GM23338 (cell line): ENCODE measurements at regions not wholly inside any gene's neighbourhood (a gene's known extent, or its start where the extent isn't known, plus 50 kb on each side); places are given as distances from the start of the nearest gene placed in this dataset.
A peak's percentile ranks its signal among the peaks of the same experiment; 100 is the strongest.

Experiments used
- ATAC-seq: fragments of 200-7000 bp; cut with Tn5 transposase; 3 replicates; pipeline ENCODE4 v1.9.1; 2020
- DNase-seq: peaks from one replicate; pipeline ENCODE4 v3.0.0-alpha.2; 2015; ENCODE audit warnings: low spot score
- H2AFZ ChIP-seq: fragments of 200-600 bp; sonication (generic); 2 replicates; pipeline ENCODE4 v1.8.0; 2016; ENCODE audit warnings: antibody characterized with exemption, mild to moderate bottlenecking, moderate library complexity
- H3F3A ChIP-seq: fragments of 200-600 bp; sonication (generic); replicated peaks from 2 replicates; pipeline ENCODE4 v1.8.0; 2017; ENCODE audit warnings: antibody characterized with exemption, mixed run types, low read depth
- H3K27ac ChIP-seq: fragments of 200-600 bp; sonication (generic); 2 replicates; pipeline ENCODE4 v1.6.1; 2016; ENCODE audit warnings: low read depth
- H3K27me3 ChIP-seq: fragments of 200-600 bp; sonication (generic); 2 replicates; pipeline ENCODE4 v1.8.0; 2016; ENCODE audit warnings: mild to moderate bottlenecking, mixed run types, moderate library complexity; ENCODE audit not compliant: insufficient read depth
- H3K36me3 ChIP-seq: fragments of 200-600 bp; sonication (generic); 2 replicates; pipeline ENCODE4 v1.8.0; 2016; ENCODE audit warnings: mild to moderate bottlenecking; ENCODE audit not compliant: insufficient read depth
- H3K4me1 ChIP-seq: fragments of 200-600 bp; sonication (generic); 2 replicates; pipeline ENCODE4 v1.8.0; 2016; ENCODE audit warnings: mild to moderate bottlenecking, moderate library complexity; ENCODE audit not compliant: insufficient read depth
- H3K4me2 ChIP-seq: fragments of 200-600 bp; sonication (generic); 2 replicates; pipeline ENCODE4 v1.7.1; 2017; ENCODE audit warnings: mixed run types
- H3K4me3 ChIP-seq: fragments of 200-600 bp; sonication (generic); 2 replicates; pipeline ENCODE4 v1.6.1; 2016; ENCODE audit warnings: mixed run types
- H3K79me2 ChIP-seq: fragments of 200-600 bp; sonication (generic); replicated peaks from 2 replicates; pipeline ENCODE4 v1.8.0; 2017; ENCODE audit warnings: mild to moderate bottlenecking; ENCODE audit not compliant: insufficient read depth
- H3K9me2 ChIP-seq: fragments of 200-600 bp; sonication (generic); 2 replicates; pipeline ENCODE4 v1.8.0; 2017; ENCODE audit not compliant: insufficient read depth
- H4K20me1 ChIP-seq: fragments of 200-600 bp; sonication (generic); replicated peaks from 2 replicates; pipeline ENCODE4 v1.8.0; 2017; ENCODE audit warnings: mild to moderate bottlenecking; ENCODE audit not compliant: insufficient read depth
- H3K27ac Mint-ChIP-seq: 2 replicates; pipeline ENCODE4 v1.8.0; 2020; ENCODE audit warnings: inconsistent platforms, mild to moderate bottlenecking, moderate library complexity, mixed read lengths
- H3K27me3 Mint-ChIP-seq: 3 replicates; pipeline ENCODE4 v1.8.0; 2022; ENCODE audit warnings: low read depth, mild to moderate bottlenecking, moderate library complexity, mixed read lengths, inconsistent platforms; ENCODE audit not compliant: insufficient read depth, poor library complexity
- H3K36me3 Mint-ChIP-seq: 3 replicates; pipeline ENCODE4 v1.8.0; 2021; ENCODE audit warnings: low read depth, mild to moderate bottlenecking, inconsistent platforms, moderate library complexity, mixed read lengths
- H3K4me1 Mint-ChIP-seq: 3 replicates; pipeline ENCODE4 v1.8.0; 2020; ENCODE audit warnings: mild to moderate bottlenecking, inconsistent platforms, mixed read lengths
- H3K4me3 Mint-ChIP-seq: 3 replicates; pipeline ENCODE4 v1.8.0; 2021; ENCODE audit warnings: moderate library complexity, mild to moderate bottlenecking, inconsistent platforms, mixed read lengths
- H3K9me3 Mint-ChIP-seq: 3 replicates; pipeline ENCODE4 v1.8.0; 2020; ENCODE audit warnings: moderate library complexity, mild to moderate bottlenecking, inconsistent platforms, mixed read lengths
- CREB1 ChIP-seq: fragments of 250-450 bp; sonication (Bioruptor Pico); IDR thresholded peaks from 2 replicates; pipeline ENCODE4 v1.5.0; 2020; ENCODE audit warnings: low read depth, mild to moderate bottlenecking, moderate library complexity
- ETS1 ChIP-seq: IDR thresholded peaks from 2 replicates; pipeline ENCODE4 v1.6.1; 2016; ENCODE audit warnings: antibody characterized with exemption
- EZH2 ChIP-seq: fragments of 200-600 bp; sonication (generic); IDR thresholded peaks from one replicate; pipeline ENCODE4 v1.8.0; 2017; ENCODE audit warnings: antibody characterized with exemption, mild to moderate bottlenecking, low read depth; ENCODE audit not compliant: unreplicated experiment
- EZH2phosphoT487 ChIP-seq: fragments of 200-600 bp; sonication (generic); IDR thresholded peaks from one replicate; pipeline ENCODE4 v1.8.1; 2018; ENCODE audit warnings: antibody characterized with exemption; ENCODE audit not compliant: unreplicated experiment
- JUNB ChIP-seq: IDR thresholded peaks from one replicate; pipeline ENCODE4 v1.6.1; 2016; ENCODE audit warnings: antibody characterized with exemption; ENCODE audit not compliant: unreplicated experiment
- NANOG ChIP-seq: IDR thresholded peaks from 2 replicates; pipeline ENCODE4 v1.6.1; 2016; ENCODE audit warnings: antibody characterized with exemption, borderline replicate concordance
- STAT1 ChIP-seq: IDR thresholded peaks from one replicate; pipeline ENCODE4 v1.6.1; 2016; ENCODE audit warnings: antibody characterized with exemption; ENCODE audit not compliant: unreplicated experiment
- ZNF114 ChIP-seq: fragments of 250-450 bp; sonication (Bioruptor Pico); IDR thresholded peaks from 2 replicates; pipeline ENCODE4 v1.5.0; 2020; ENCODE audit warnings: mild to moderate bottlenecking, moderate library complexity
- ZNF331 ChIP-seq: fragments of 250-450 bp; sonication (Bioruptor Pico); IDR thresholded peaks from 2 replicates; pipeline ENCODE4 v1.5.0; 2020; ENCODE audit warnings: low read depth, mild to moderate bottlenecking, moderate library complexity
- ZNF462 ChIP-seq: fragments of 250-450 bp; sonication (Bioruptor Pico); IDR thresholded peaks from 2 replicates; pipeline ENCODE4 v1.5.0; 2020; ENCODE audit warnings: mild to moderate bottlenecking, moderate library complexity
- TF ChIP-seq, protein P1 (sequence below), 2 experiments: fragments of 200-600 bp in 1 of 2; sonication (generic) in 1 of 2; conservative IDR thresholded peaks; 2 replicates each; pipeline versions ENCODE4 v1.5.1 to v1.6.1; 2016 to 2017; ENCODE audit warnings: antibody characterized with exemption in 2 of 2, low read depth in 2 of 2, mild to moderate bottlenecking in 2 of 2, moderate library complexity in 1 of 2

DNA sequence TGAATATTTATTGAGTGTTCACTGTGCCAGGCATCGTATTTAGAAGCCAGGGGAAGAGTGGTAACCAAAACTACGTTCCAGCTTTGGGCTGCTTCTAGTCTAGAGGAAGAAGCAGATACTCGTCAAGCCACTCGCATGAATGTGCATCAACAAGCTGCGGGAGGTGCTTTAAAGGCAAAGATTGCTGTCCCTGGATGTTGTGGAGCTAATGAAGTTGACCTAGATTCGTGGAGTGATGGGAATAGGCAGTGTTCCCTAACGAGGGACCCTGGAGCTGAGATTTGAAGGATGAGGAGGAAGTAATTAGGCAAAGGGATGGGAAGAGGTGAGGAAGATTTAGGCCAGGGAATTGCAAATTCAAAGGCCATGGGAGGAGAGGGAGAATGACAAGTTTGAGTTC lies 118.9 kb downstream of the TMEM170B start:
- TF ChIP-seq, protein P1, sequence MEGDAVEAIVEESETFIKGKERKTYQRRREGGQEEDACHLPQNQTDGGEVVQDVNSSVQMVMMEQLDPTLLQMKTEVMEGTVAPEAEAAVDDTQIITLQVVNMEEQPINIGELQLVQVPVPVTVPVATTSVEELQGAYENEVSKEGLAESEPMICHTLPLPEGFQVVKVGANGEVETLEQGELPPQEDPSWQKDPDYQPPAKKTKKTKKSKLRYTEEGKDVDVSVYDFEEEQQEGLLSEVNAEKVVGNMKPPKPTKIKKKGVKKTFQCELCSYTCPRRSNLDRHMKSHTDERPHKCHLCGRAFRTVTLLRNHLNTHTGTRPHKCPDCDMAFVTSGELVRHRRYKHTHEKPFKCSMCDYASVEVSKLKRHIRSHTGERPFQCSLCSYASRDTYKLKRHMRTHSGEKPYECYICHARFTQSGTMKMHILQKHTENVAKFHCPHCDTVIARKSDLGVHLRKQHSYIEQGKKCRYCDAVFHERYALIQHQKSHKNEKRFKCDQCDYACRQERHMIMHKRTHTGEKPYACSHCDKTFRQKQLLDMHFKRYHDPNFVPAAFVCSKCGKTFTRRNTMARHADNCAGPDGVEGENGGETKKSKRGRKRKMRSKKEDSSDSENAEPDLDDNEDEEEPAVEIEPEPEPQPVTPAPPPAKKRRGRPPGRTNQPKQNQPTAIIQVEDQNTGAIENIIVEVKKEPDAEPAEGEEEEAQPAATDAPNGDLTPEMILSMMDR (conservative IDR thresholded peaks at IDR 0.05; ENCODE audit: low read depth in 2 of 2): no peak
- H3K4me1 ChIP-seq: peaks cover 17% of the 10 kb centered on the region
- Mint-ChIP-seq H3K4me3 (no peak overlapping the region), H3K36me3 (peaks cover 4% of the 10 kb centered on the region; the same call in 1 of the 3 replicates), H3K27me3 (peaks cover 12% of the 10 kb centered on the region), H3K27ac (0 out of 2 replicates have a peak overlapping the region, but pooled peaks have one; percentile 3), H3K4me1 (peaks cover 37% of the 10 kb centered on the region), H3K9me3 (no peaks in the 10 kb centered on the region)
- H3K79me2 ChIP-seq: no peaks in the 10 kb centered on the region
- DNase-seq (peak; percentile 12), ATAC-seq (no peak)
- H3K4me3 ChIP-seq: no peak overlapping the region
- peak overlapping the region; percentile 30; the same call in 1 of the 2 replicates for H3K4me2 ChIP-seq
- H2AFZ ChIP-seq: peak overlapping the region; percentile 89
- H3F3A ChIP-seq: no peaks in the 10 kb centered on the region
- H3K36me3 ChIP-seq: no peaks in the 10 kb centered on the region
- H3K27ac ChIP-seq: no peak overlapping the region
- no peaks in the 10 kb centered on the region for H3K27me3 ChIP-seq
- H4K20me1 ChIP-seq: no peaks in the 10 kb centered on the region
- peaks cover 8% of the 10 kb centered on the region; the same call in 1 of the 2 replicates for H3K9me2 ChIP-seq

- no peak overlapping the region for H3K4me3 Mint-ChIP-seq
- peaks cover 9% of the 10 kb centered on the region for H3K27me3 Mint-ChIP-seq
- peaks cover 2% of the 10 kb centered on the region; the same call in 1 of the 3 replicates for H3K36me3 Mint-ChIP-seq
- H3K4me2 ChIP-seq: no peak overlapping the region
- H3F3A ChIP-seq: no peaks in the 10 kb centered on the region
- no peaks in the 10 kb centered on the region for H3K79me2 ChIP-seq
- H3K4me1 ChIP-seq: peaks cover 15% of the 10 kb centered on the region
- H3K9me3 Mint-ChIP-seq: peaks cover 6% of the 10 kb centered on the region; the same call in 2 of the 3 replicates
- H3K36me3 ChIP-seq: no peaks in the 10 kb centered on the region
- H2AFZ ChIP-seq: 0 out of 2 replicates have a peak overlapping the region, but pooled peaks have one; percentile 35
- H3K27ac ChIP-seq: no peak overlapping the region
- H3K27ac Mint-ChIP-seq: no peak overlapping the region
- H3K4me1 Mint-ChIP-seq: peaks cover 16% of the 10 kb centered on the region
- no peak for ATAC-seq
- H4K20me1 ChIP-seq: no peaks in the 10 kb centered on the region
- DNase-seq: no peak
- no peak overlapping the region for H3K4me3 ChIP-seq
- peaks cover 20% of the 10 kb centered on the region; the same call in 1 of the 2 replicates for H3K9me2 ChIP-seq
- no peaks in the 10 kb centered on the region for H3K27me3 ChIP-seq
- TF ChIP-seq ZNF331: no peak
- TF ChIP-seq, protein P1 (conservative IDR thresholded peaks at IDR 0.05; ENCODE audit: low read depth in 2 of 2): no peak
- no peak for TF ChIP-seq CREB1
- TF ChIP-seq JUNB: no peak
- no peak for TF ChIP-seq NANOG
- no peak for TF ChIP-seq ETS1
- TF ChIP-seq EZH2phosphoT487: no peak
- no peak for TF ChIP-seq ZNF462
- TF ChIP-seq EZH2: no peak
- TF ChIP-seq STAT1: no peak
- no peak for TF ChIP-seq ZNF114
Observed at GRCh38 chr6:11659757-11660156, 118.8 kb downstream of the ADTRP start.
